ENCODE measurements at regions not wholly inside any gene's neighbourhood (a gene's known extent, or its start where the extent isn't known, plus 50 kb on each side); places are given as distances from the start of the nearest gene placed in this dataset.
"Not testable (repeated sequence)": the region's sequence is repeated elsewhere in the genome, so short reads cannot be mapped to it uniquely, and the experiment has no call there.

DNA sequence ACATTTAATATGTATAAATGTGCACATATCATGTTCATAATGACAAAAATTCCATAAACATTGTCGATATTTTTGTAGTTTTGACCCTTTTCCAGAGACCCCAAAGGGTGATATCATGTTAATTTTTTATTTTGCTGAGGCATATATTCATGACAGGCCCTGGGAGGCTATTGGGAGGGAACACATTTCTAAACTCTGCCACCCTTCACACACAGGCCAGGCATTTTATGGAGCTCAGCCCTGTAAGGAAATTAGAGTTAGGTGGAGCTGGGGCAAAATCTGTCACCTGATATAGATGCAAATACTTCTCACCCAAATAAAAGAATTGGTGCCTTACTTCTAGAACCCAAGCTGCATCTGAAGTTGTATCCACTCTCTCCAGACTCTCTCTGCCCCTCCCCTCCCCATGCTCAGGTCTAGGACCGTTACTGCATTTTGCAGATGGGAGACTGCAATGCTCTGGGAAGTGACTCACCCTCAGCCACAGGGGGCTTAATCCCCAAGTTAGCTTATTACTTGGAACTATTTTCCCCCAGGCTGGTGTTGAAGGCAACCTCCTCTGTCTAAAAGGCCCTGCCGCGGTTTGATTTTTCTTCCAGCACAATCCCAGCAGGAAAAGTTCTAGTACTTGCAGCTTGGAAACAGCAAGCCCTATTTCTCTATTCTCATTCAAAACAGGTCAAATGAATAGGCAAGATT, 238.9 kb downstream of the EMP1 start:
- DNase-seq: no peak

DNA sequence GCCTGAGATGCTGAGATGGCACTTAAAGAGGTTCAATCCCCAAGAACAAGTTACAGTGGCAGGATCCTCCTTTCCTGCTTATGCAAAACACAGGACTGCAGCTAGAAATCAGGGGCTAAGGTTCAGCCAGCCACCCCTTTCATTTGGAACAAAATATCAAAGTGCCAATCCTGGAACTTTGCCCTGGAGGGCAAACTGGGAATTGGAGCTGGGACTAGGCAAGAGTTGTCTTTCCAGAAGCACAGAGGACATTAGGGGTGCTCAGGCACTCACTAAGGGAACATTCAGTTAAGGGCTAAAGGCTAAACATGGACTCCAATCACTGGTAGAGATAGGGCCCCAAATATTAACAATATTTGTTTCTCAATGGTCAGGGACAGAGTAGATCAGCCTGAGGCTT, 237.2 kb downstream of the EMP1 start:
- DNase-seq: no peak

DNA sequence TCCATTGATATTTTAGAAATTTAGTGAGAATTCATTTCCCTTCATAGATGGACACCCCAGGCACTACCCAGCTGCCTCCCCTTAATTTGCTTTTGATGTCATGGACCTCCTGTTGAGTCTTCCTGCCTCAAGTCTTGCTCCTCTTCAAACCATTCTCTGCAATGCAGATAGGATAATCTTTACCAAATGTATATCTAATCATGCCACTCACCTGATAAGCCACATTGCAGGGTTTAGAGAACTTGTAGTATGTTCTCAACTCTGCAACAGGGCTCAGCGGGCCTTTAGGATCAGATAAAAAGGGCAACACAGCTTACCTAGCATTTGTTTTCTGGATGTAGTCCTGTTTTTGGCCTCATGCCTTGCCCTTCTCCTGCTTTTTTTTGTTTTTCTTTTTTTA, 234.5 kb downstream of the EMP1 start:
- DNase-seq: no peak

DNA sequence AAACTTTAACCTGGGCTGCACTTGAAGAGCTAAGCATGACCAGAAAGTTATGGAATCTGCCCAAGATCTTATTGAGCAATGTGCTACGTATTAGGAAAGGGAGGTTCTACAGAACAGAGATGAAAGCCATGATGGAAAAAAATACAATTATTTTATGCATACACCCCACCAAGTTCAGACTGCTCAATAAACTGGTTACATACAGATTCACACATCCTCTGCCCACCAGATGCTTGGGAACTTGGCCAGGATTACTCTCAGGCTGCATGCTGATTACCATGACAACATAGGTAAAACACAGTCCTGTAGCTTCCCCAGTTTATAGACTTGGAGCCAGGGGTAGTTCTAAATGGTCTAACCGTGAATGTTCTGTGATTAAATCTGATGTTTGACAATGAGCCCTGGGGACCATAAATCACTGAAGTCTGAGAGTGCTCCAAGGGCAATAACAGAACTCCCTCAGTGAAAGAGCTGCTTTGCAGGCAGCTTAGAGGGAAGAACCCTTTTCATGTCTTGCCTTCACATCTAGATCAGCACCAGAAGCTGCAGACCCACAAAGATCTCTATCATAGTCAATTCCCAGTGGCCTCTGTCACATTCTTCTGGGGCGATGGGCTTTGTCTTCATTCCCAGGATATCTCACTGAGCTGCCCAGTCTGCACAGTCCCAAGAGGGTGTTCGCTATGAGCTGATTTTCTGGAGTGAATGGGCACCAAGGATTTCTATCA, 232.2 kb downstream of the EMP1 start:
- DNase-seq: no peak

DNA sequence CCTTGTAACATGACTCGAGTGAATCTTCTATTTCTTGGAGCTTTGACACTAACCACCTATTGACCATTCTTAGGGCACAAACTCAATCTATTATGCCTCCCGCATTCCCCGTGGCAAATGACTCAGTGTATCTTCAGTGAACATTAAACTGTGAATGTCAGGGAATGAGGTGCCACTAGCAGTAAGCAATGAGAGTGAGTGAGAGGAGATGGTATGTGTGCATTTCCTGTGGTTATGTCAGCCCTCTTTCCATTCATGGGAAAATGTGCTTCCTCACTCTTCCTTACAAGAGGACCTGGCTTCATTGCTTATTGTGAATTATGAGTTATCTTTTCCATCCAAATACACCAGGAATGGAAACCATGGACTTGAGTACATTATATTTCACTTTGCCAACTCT, 229.2 kb downstream of the EMP1 start:
- no peak for DNase-seq

DNA sequence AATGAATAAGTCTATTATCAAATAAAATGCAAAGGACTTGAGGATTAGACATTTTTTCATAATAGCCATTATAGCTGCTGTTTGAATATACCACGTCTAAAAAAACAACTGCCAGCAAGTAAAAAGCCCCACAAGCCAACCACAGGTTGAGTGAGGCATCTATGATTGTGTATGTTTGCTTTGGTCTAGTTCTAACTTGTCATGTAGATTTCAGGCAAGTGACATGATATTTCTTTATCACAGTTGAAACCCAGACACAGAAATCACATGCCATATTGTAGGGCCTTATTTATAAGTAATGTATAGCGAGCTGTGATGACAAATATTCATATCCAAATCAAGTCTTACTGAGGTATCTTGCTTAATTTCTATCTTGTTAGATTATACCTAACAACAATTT, 225.8 kb downstream of the EMP1 start:
- no peak for DNase-seq

DNA sequence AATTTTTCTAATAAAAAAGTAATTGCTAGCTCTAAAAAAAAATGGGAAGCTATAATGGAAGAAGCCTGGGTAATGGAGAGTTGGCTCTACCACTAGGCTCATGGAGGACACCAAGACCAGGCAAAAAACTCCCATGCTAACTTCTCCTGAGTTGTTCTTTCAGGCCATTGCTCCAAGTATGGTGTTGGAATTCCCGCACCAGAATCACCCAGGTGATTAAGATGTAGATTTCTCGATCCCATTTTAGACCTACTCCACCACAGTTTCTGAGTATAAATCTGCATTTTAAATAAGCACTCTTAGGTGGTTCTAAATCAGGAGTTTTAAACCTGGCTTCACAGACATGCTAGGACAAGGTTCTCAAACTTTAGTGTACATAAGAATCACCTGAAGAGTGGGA, 221.0 kb downstream of the EMP1 start:
- DNase-seq: no peak

DNA sequence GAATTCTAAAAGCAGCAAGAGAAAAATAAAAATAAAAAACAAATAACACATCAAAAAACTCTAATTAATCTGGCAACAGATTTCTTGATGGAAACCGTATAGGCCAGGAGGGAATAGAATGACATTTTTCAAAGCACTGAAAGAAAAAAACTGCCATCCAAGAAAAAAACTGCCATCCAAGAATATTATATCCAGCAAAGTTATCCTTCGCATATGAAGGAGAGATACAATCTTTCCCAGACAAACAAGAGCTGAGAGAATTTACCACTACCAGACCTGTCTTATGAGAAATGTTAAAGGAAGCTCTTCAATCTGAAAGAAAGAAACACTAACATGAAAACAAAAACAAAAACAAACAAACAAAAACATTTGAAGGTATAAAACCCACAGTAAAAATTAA, 214.8 kb downstream of the EMP1 start:
- DNase-seq: no peak

DNA sequence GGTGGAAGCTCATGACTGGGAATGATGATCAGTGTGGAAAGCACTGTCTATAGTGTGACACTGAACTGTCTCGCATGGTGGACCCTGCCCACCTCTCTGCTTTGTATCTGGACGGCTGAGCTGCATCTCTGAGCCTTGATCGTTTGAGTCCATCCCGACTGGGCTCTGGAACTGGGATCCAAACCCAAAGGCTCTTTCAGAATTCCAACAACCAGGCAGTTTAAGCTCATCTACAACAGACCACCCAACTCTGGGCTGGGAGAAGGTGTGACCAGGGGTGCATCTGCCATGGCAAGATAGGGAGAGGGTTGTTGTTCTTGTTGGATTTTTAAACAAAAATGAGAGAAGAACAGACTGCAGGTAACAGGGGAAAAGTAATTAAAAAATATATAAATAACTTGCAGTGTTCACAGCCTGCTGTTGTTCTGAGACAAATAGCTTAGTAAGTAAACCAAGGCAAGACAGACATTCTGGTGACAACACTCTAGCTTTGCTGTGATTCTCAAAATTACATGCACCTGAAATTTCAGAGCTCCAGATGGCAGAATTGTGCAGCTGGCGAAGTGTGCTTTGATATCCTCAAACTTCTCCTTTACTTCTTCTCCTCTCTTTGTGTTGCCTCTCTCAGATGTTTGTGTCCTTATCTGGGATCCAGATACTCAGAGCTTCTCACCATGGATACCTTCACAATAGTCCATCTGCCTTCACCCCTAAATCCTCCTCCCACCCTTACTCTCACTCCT, 209.6 kb downstream of the EMP1 start:
- no peak for DNase-seq

DNA sequence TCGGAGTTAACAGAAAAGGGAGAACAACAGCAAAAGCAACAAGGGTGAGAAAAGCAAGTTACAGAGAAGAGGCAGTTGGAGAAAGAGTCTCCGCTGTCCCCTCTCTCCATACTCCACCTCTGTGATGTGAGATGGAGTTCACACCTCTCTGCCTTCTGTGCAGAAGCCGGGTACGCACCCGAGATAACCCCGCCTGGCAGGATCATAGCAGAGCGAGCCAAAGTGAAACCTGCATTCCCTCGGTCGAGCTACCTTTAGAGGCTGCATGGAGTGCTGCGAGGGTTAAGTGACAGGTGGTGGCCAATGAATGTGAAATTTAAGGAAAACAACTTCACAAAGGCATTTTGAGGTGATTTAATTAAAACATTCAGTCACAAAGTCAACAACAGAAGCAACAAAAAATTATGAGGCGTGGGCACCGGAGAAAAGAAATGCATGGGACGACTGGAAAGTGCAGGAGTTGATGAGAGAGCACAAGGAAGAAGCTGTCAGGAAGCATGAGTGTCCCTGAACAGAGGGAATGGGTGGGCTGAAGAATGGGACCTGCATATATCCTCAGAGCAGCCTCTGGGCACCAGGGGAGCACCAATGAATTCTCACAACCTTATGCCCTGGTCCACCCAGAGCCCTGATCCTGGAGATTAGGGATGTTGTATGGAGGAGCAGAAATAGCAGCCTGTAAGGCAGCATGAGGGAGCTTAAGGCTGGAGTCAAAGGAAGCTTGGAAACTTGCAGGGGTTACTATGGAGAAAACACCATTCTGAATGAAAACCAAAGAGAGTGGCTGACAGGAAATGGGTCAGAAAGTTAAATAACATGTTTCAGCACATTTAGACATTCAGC, 208.3 kb downstream of the EMP1 start:
- no peak for DNase-seq

DNA sequence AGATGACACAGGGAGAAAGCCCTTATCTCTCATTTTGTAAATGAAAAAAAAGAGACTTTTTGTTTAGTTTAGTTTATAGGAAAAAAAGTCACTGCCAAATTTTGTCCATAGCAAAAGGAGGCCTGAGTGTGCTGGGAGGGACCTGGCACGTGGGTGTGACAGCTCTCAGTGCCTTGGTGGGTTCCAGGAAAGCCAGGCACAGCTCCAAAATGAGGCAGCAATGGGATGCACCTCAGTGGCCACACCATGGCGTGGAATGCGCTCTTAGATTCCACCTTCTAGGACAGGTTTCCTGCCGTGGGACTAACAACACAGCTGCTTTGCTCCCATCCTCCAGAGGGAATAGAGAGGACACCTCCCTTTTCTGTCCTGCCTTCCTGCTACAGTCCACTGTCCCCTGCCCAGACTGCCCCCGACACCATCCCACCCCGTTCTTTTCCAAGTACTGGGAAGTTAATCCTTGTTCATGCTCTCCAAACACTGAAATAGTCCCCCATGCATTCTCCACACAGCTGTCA, 207.6 kb downstream of the EMP1 start:
- DNase-seq: no peak

DNA sequence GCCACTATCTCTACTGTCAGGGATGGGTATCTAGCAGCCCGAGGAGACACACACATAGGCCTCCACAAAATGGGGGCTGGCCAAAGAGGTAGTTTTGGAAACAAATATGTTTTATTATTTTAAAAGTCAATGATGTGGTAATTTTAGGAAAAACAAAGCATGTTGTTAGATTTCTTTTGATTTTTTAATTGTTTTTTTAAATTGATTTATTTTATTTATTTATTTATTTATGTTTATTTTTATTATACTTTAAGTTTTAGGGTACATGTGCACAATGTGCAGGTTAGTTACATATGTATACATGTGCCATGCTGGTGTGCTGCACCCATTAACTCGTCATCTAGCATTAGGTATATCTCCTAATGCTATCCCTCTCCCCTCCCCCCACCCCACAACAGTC, 194.8 kb downstream of the EMP1 start:
- DNase-seq: not testable (repeated sequence)

DNA sequence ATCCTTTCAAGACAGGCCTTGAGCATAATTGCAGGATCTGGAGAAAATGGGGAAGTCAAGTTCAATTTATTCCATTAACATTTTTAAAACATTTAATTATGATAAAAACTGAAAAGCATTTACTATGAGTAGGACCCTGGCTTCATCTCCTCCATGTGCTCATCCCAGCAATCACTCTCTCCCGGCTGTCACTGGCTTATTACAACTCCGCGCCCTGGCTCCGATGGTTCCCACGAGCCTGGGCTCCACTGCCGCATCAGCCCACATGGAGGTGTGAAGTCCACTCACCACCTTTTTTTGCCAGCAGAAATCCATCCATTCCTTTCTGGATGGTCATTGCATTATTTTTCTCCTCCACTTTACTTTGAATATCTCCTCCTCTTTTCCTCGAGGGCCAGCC, 194.4 kb downstream of the EMP1 start:
- no peak for DNase-seq

DNA sequence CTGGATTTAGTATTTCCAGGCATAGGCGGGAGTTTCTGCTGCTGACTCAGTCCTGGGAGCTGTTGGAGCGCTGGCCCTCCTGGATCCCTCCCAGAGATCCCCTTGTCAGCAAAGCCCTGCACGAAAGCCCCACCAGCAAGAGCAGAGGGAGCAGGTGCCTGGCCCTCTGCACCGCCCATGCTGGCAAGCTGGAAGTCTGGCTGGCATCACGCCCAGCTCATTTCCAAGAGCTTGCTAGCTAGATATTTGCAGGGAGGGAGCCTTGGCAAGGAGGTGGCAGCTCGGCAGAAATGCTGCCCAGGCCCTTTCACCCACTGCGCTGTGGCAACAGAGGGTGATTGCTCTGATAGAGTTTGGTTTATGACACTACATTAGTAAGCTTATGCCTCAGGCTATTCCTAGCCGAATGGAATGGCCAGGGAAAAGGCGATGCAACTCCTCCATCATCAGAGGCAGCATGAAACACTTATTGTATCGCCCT, 193.9 kb downstream of the EMP1 start:
- no peak for DNase-seq

DNA sequence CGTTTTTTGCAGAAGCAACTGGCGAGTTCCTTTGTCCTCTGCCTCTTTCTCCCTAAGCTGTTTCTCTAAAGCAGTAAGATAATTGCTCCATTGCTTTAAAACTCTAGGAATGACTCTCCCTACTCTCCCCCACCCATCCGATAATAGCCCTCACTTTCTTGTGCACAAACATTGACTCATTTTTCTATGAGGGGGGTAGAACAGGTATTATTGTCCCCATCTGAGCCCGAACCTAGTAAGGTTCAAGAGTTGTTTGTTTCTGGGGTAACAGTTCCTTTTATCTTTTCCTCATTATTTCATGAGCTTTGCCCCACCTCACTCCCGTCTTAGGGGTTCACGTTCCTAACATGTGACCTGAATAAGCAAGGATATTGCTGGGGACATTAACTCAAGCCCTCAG, 190.6 kb downstream of the EMP1 start:
- DNase-seq: no peak

DNA sequence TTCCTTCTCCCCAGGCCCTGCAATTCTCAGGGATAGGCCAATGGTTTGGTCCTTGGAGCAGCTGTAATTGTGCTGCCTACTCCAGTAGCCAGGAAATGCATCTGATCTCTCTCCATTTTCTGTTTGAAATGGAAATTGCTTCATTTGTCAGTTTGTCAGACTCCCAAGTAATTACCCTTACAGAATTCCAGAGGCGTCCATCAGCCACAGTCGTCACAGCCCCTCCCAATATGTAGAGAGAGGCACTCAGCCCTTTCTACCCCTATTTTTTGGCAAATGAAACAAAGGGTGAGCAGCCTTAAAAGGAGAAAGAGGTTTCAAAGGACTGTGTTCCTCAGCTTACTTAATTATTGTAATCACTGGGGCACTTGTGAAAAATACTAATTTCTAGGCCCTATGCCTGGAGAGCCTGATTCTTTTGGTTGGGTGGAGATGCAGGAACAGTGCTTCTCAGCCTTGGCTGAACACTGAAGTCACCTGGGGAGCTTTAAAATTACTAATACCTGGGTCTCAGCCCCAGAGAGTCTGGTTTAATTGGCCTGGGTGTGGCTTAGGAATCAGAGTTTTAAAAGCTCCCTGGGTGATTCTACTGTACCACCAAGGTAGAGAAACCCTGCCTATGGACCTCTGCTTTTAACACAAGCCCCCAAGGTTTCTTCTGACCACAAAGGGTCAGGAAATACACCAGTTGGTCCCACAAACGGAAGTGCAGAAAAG, 190.0 kb downstream of the EMP1 start:
- no peak for DNase-seq

DNA sequence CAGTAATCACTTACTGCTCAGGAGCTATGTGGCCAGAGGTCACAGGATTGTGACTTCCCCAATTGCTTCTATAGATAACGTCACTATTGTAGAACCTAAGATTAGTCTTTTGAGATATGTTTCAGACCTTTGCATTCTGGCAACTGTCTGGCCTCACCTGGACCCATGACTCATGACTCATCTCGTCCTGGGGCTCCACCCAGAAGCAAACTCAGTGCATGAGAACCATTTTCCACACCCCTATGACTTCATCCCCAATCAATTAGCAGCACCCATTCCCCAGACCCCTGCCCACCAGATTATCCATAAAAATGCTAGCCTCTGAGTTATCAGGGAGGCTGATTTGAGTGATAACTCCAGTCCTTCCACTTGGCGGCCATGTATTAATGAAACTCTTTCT, 186.9 kb downstream of the EMP1 start:
- DNase-seq: no peak

DNA sequence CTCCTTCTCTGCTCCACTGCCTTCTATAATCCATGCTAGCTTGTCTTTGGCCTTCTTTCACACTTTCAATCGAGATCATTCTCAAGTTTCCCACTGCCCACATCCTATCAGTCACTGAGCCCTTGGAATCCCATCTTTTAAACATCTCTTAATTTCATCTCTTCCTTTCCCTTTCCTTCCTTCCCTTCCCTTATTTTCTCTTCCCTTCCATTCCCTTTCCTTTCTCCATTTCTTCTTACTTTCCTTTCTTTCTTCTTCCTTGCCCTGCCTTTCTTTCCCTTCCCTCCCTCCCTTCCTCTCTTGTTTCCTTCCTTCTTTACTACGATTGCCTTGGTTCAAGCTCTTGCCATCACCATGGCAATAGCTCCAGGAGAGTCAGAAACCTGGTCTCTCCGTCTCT, 183.8 kb downstream of the EMP1 start:
- DNase-seq: no peak

DNA sequence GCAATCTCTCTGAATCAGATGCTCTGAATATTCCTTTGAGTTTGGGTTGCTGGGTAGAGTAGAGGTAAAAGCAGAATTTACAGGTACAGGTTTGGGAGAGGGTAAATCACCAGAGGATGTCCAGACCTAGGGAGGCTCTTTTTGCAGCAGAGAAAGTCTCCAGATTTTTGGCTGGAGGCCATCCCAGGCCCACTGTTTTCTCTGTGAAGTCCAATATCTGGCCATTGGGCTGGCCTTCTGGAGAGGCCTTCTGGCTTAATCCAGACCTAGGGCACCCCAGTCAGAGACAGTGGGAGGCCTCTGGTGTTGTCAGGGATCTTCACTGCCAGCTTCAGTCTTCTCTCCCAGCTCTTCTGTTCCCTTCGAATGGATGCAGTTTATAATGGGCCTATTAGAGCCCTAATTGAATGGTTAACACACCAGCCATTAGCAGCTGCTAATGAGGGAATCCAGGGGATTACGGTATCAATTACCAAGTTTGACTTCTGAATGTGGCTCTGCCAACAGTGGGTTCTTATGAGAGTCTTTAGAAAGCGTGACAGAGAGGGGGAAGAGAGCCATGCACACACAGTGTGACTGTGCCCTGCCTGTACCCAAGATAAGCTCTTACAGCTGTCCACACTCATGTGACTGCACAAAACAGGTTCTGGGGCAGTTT, 183.1 kb downstream of the EMP1 start:
- DNase-seq: no peak

DNA sequence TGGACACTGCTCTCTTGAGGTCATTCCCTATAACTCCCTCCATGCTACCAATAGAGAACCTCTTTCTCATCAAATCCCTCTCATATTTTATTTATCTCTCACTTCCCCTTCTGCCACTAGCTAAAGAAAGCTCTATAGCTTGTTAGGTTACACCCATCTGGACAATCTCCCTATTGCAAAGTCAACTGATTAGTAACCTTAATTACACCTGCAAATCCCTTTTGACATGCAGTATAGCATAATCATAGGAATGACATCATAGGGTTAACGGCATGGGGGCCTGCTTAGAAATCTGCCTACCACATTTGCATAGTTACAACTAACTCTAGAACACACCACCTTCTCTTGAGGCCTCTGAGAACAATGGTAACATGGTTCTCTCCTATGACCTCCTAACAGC, 181.2 kb downstream of the EMP1 start:
- DNase-seq: no peak

DNA sequence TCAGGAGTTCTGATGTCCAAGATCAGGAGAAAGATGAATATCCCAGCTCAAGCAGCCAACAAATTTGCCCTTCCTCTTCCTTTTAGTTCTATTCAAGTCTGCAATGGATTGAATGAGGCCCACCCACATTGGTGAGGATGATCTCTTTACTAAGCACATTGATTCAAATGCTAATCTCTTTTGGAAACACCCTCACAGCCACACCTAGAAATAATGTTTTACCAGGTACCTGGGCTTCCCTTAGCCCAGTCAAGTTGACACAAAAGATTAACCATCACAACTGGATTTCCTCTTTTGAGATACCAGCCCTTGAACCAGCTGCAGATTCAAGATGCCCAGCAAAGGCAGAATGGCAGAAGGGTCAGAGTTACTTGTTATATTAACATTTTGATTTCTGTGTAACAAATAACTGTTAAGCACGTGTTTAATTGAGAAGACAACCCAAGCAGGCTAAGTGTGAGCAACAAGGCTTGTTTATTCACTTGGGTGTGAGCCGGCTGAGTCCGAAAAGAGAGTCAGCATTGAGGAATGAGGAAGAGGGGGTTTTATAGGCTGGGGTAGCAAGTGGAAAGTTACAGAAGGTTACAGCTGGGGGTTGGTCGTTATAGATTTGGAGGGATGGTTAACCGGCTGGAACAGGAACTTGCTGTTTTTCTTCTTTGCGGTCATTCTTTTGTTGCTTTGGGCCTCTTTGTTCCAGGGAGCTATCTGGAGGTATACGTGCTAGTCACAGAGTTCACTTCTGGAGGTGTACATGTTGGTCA, 180.3 kb downstream of the EMP1 start:
- DNase-seq: no peak

All from stimulated activated naive CD4-positive, alpha-beta T cell treated with Interleukin-2 at 50 U/mL for 16 hours (primary cell).